ENCODE measurements at regions not wholly inside any gene's neighbourhood (a gene's known extent, or its start where the extent isn't known, plus 50 kb on each side); places are given as distances from the start of the nearest gene placed in this dataset.

DNA sequence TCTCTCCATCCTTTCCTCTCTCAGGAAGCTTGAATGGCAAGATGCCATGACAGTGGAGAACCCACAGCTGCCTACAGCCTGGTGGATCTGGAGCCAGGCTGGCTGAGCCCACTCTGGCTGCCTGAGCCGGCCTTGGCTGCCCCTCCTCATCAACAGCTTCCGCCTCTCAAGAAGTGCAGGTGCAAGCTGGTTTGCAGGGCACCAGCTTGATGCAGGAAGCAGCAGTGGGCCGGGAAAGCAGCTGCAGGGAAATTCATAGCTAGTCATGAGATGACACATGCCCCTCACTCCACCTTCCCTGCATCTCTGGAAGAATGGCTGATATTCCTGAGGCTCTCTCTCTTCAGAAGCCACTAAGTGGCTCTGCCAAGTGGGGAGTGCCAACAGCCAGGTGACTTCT, 289.1 kb downstream of the RPS29 start:
- H3K4me3 Mint-ChIP-seq: no peak overlapping the region
- ATAC-seq (ENCODE audit: low read depth): no peak

DNA sequence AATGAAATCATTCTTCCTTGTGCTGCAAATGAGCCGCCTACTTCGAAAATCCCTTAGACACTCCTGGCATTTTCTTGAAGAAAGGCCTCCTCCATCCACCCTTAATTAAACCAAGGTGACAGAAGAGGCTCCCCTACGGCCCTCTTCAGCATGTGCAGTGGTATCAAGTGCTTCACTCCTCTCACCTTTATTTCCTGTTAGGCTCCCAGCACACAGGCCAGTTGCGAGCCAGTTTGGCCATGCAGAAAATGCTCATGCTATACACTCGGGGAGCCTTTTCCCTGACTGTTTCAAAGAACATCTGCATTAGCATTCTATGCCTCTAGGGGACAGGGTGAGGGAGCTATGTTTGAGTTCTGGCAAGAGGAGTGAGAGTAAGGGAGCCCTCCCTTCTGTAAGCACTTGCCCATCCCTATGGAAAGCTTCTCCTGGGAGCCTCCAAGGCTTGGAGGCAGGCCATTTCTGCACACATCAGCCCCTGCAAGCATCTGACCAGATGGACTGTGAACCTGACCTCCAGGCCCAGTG, 291.5 kb downstream of the RPS29 start:
- Histone ChIP-seq H3K27ac (ENCODE audit: low read length in 2 of 2) (no peak overlapping the region), H2AFZ (ENCODE audit: insufficient read depth, low read depth, low read length, poor library complexity, severe bottlenecking) (no peak overlapping the region), H3K4me2 (replicated peaks; ENCODE audit: low read depth, low read length, poor library complexity, severe bottlenecking) (no peak overlapping the region), H3K79me2 (ENCODE audit: control insufficient read depth, insufficient read depth, low read length) (no peaks in the 10 kb centered on the region), H3K27me3 (replicated peaks in 1 of 4; ENCODE audit: control extremely low read depth in 1 of 4, control insufficient read depth in 3 of 4, insufficient read depth in 4 of 4, low read length in 3 of 4) (no peaks in the 10 kb centered on the region), H4K20me1 (ENCODE audit: control insufficient read depth, insufficient read depth, low read length, poor library complexity, severe bottlenecking) (no peaks in the 10 kb centered on the region), H3K9ac (ENCODE audit: low read length) (no peak overlapping the region), H3K36me3 (replicated peaks in 1 of 2; ENCODE audit: control extremely low read depth in 1 of 2, control insufficient read depth in 1 of 2, extremely low read depth in 1 of 2, insufficient read depth in 2 of 2, low read length in 1 of 2) (no peaks in the 10 kb centered on the region), H3K4me1 (ENCODE audit: control insufficient read depth in 2 of 2, insufficient read depth in 2 of 2, low read length in 2 of 2) (no peaks in the 10 kb centered on the region), H3K9me3 (ENCODE audit: control extremely low read depth in 1 of 3, control insufficient read depth in 2 of 3, insufficient read depth in 1 of 3, low read length in 2 of 3) (no peaks in the 10 kb centered on the region), H3K4me3 (ENCODE audit: control extremely low read depth in 1 of 5, extremely low read depth in 1 of 5, insufficient read depth in 1 of 5, low read depth in 2 of 5, low read length in 4 of 5) (no peak overlapping the region)
- DNase-seq: no peak
- WGBS (ENCODE audit: insufficient coverage): 52% methylated on average over 3 of the region's 5 CpGs
- H3K4me3 Mint-ChIP-seq: no peak overlapping the region
- no peaks in the 10 kb centered on the region for H3K9me3 Mint-ChIP-seq (ENCODE audit: insufficient read depth)
- ATAC-seq (ENCODE audit: low read depth): no peak
- H3K4me1 Mint-ChIP-seq: no peaks in the 10 kb centered on the region
- intact Hi-C loops (cut with micrococcal nuclease): no loop called here
- peaks cover 16% of the 10 kb centered on the region for H3K27me3 Mint-ChIP-seq
- POLR2A ChIA-PET: no interaction called here
- H3K27ac Mint-ChIP-seq: no peak overlapping the region
- TF ChIP-seq, protein P1, sequence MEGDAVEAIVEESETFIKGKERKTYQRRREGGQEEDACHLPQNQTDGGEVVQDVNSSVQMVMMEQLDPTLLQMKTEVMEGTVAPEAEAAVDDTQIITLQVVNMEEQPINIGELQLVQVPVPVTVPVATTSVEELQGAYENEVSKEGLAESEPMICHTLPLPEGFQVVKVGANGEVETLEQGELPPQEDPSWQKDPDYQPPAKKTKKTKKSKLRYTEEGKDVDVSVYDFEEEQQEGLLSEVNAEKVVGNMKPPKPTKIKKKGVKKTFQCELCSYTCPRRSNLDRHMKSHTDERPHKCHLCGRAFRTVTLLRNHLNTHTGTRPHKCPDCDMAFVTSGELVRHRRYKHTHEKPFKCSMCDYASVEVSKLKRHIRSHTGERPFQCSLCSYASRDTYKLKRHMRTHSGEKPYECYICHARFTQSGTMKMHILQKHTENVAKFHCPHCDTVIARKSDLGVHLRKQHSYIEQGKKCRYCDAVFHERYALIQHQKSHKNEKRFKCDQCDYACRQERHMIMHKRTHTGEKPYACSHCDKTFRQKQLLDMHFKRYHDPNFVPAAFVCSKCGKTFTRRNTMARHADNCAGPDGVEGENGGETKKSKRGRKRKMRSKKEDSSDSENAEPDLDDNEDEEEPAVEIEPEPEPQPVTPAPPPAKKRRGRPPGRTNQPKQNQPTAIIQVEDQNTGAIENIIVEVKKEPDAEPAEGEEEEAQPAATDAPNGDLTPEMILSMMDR (IDR thresholded peaks at IDR 0.05): no peak
- TF ChIP-seq EZH2 (IDR thresholded peaks at IDR 0.05; ENCODE audit: borderline replicate concordance, insufficient read depth, low read depth, low read length, poor library complexity, severe bottlenecking): no peak
- CTCF ChIA-PET: no interaction called here

More for the DNA sequence above, 289.1 kb downstream of the RPS29 start:
- DNase-seq: no peak
- Histone ChIP-seq H3K79me2 (ENCODE audit: control insufficient read depth, insufficient read depth, low read length) (no peaks in the 10 kb centered on the region), H3K4me3 (ENCODE audit: control extremely low read depth in 1 of 5, extremely low read depth in 1 of 5, insufficient read depth in 1 of 5, low read depth in 2 of 5, low read length in 4 of 5) (no peak overlapping the region), H4K20me1 (ENCODE audit: control insufficient read depth, insufficient read depth, low read length, poor library complexity, severe bottlenecking) (no peaks in the 10 kb centered on the region), H3K27me3 (replicated peaks in 1 of 4; ENCODE audit: control extremely low read depth in 1 of 4, control insufficient read depth in 3 of 4, insufficient read depth in 4 of 4, low read length in 3 of 4) (peaks cover 0 to 2% (median 0%) of the 10 kb centered on the region in 4 experiments), H2AFZ (ENCODE audit: insufficient read depth, low read depth, low read length, poor library complexity, severe bottlenecking) (no peak overlapping the region), H3K36me3 (replicated peaks in 1 of 2; ENCODE audit: control extremely low read depth in 1 of 2, control insufficient read depth in 1 of 2, extremely low read depth in 1 of 2, insufficient read depth in 2 of 2, low read length in 1 of 2) (no peaks in the 10 kb centered on the region), H3K27ac (ENCODE audit: low read length in 2 of 2) (no peak overlapping the region), H3K9ac (ENCODE audit: low read length) (no peak overlapping the region), H3K9me3 (ENCODE audit: control extremely low read depth in 1 of 3, control insufficient read depth in 2 of 3, insufficient read depth in 1 of 3, low read length in 2 of 3) (no peaks in the 10 kb centered on the region), H3K4me1 (ENCODE audit: control insufficient read depth in 2 of 2, insufficient read depth in 2 of 2, low read length in 2 of 2) (no peaks in the 10 kb centered on the region), H3K4me2 (replicated peaks; ENCODE audit: low read depth, low read length, poor library complexity, severe bottlenecking) (no peak overlapping the region)
- CTCF ChIA-PET: no interaction called here
- POLR2A ChIA-PET: no interaction called here
- WGBS (ENCODE audit: insufficient coverage): 79% methylated on average over 3 of the region's 3 CpGs
- H3K4me1 Mint-ChIP-seq: no peaks in the 10 kb centered on the region
- H3K27me3 Mint-ChIP-seq: peaks cover 12% of the 10 kb centered on the region
- intact Hi-C loops (cut with micrococcal nuclease): no loop called here
- TF ChIP-seq, protein P1 (IDR thresholded peaks at IDR 0.05): no peak
- no peak for TF ChIP-seq EZH2 (IDR thresholded peaks at IDR 0.05; ENCODE audit: borderline replicate concordance, insufficient read depth, low read depth, low read length, poor library complexity, severe bottlenecking)
- peaks cover 4% of the 10 kb centered on the region for H3K9me3 Mint-ChIP-seq (ENCODE audit: insufficient read depth)
- no peak overlapping the region for H3K27ac Mint-ChIP-seq
